ENCODE measurements at regions not wholly inside any gene's neighbourhood (a gene's known extent, or its start where the extent isn't known, plus 50 kb on each side); places are given as distances from the start of the nearest gene placed in this dataset.

- no peak overlapping the region for H3K4me2 ChIP-seq (ENCODE audit: control insufficient read depth, insufficient read depth)
- intact Hi-C loops (cut with micrococcal nuclease; ENCODE audit: unreplicated experiment), result no loop called here
- H4K20me1 ChIP-seq (ENCODE audit: control insufficient read depth, insufficient read depth), result no peaks in the 10 kb centered on the region
- ATAC-seq (no peak), FAIRE-seq (no peak), DNase-seq (ENCODE audit: low read depth, low spot score) (no peak)
- TF ChIP-seq RB1 (IDR thresholded peaks at IDR 0.05; ENCODE audit: borderline replicate concordance) (no peak), TAF1 (IDR thresholded peaks at IDR 0.05; ENCODE audit: borderline replicate concordance, low read depth, low read length) (no peak), NFXL1 (IDR thresholded peaks at IDR 0.05; ENCODE audit: borderline replicate concordance) (no peak), SPI1 (IDR thresholded peaks at IDR 0.05; ENCODE audit: borderline replicate concordance, insufficient read depth, low read depth, low read length) (no peak), KDM1A (IDR thresholded peaks at IDR 0.05; ENCODE audit: borderline replicate concordance) (no peak)
- WGBS (ENCODE audit: insufficient coverage, insufficient replicate concordance, low lambda C conversion rate, missing lambda C conversion rate), result 10% methylated on average over 2 of the region's 2 CpGs
- H3K27ac ChIP-seq (ENCODE audit: control insufficient read depth, insufficient read depth), result no peak overlapping the region
- ChIA-PET SMC1A (ENCODE audit: uncharacterized antibody, unreplicated experiment) (interaction anchor here (0.9 kb wide), 1 partner anchor 24 kb away, joined by 4 read pairs; no protein-coding TSS in a partner anchor), CTCF (no interaction called here), RAD21 (ENCODE audit: unreplicated experiment) (no interaction called here), POLR2A (interaction anchor here (0.6 kb wide), 1 partner anchor 32 kb away, joined by 3 read pairs; no protein-coding TSS in a partner anchor)
- H3K4me3 ChIP-seq, result no peak overlapping the region
- H3K36me3 ChIP-seq (ENCODE audit: control insufficient read depth in 2 of 2, insufficient read depth in 2 of 2, low read length in 1 of 2), result no peaks in the 10 kb centered on the region
- in situ Hi-C loops (cut with MboI), result no loop called here
- no peaks in the 10 kb centered on the region for H3K9me3 ChIP-seq (replicated peaks; ENCODE audit: control insufficient read depth, insufficient read depth, low read length)
- H3K4me1 ChIP-seq (ENCODE audit: control insufficient read depth, insufficient read depth, low read length), result no peaks in the 10 kb centered on the region
- H2AFZ ChIP-seq (ENCODE audit: control insufficient read depth, low read depth, low read length), result no peak overlapping the region
- BruUV-seq (replicated peaks), result no TSS peak
- no peaks in the 10 kb centered on the region for H3K27me3 ChIP-seq (replicated peaks in 1 of 2; ENCODE audit: control insufficient read depth in 2 of 2, insufficient read depth in 2 of 2, low read length in 1 of 2)
- H3K9ac ChIP-seq (ENCODE audit: control insufficient read depth, insufficient read depth, low read length), result no peak overlapping the region
- H3K79me2 ChIP-seq (ENCODE audit: control insufficient read depth, insufficient read depth, low read length), result no peaks in the 10 kb centered on the region
Observed at GRCh38 chr5:167786871-167787578, 504.4 kb upstream of the WWC1 start.

GRCh38 chr5:167790045-167790444 lies 501.4 kb upstream of the WWC1 start:
- CTCF ChIA-PET, result no interaction called here
- TF ChIP-seq SREBF1 (IDR thresholded peaks at IDR 0.05; ENCODE audit: low read length) (no peak), POU2F2 (IDR thresholded peaks at IDR 0.05; ENCODE audit: borderline replicate concordance, low read depth, low read length) (no peak), KDM1A (IDR thresholded peaks at IDR 0.05; ENCODE audit: borderline replicate concordance) (no peak), ZBTB40 (IDR thresholded peaks at IDR 0.05; ENCODE audit: borderline replicate concordance) (no peak), NFYB (IDR thresholded peaks at IDR 0.05; ENCODE audit: insufficient read depth, low read depth, low read length) (no peak), NKRF (conservative IDR thresholded peaks at IDR 0.05) (no peak), KLF5 (IDR thresholded peaks at IDR 0.05; ENCODE audit: partially characterized antibody) (no peak)

More at GRCh38 chr5:167790045-167790444, 501.4 kb upstream of the WWC1 start:
- Histone ChIP-seq H3K4me2 (ENCODE audit: control insufficient read depth, insufficient read depth) (no peak overlapping the region), H3K4me3 (no peak overlapping the region), H3K4me1 (ENCODE audit: control insufficient read depth, insufficient read depth, low read length) (no peaks in the 10 kb centered on the region), H4K20me1 (ENCODE audit: control insufficient read depth, insufficient read depth) (no peaks in the 10 kb centered on the region), H3K79me2 (ENCODE audit: control insufficient read depth, insufficient read depth, low read length) (no peaks in the 10 kb centered on the region), H3K27me3 (replicated peaks in 1 of 2; ENCODE audit: control insufficient read depth in 2 of 2, insufficient read depth in 2 of 2, low read length in 1 of 2) (no peaks in the 10 kb centered on the region), H3K9ac (ENCODE audit: control insufficient read depth, insufficient read depth, low read length) (no peak overlapping the region), H3K9me3 (replicated peaks; ENCODE audit: control insufficient read depth, insufficient read depth, low read length) (no peaks in the 10 kb centered on the region), H2AFZ (ENCODE audit: control insufficient read depth, low read depth, low read length) (no peak overlapping the region), H3K27ac (ENCODE audit: control insufficient read depth, insufficient read depth) (no peak overlapping the region), H3K36me3 (ENCODE audit: control insufficient read depth in 2 of 2, insufficient read depth in 2 of 2, low read length in 1 of 2) (no peaks in the 10 kb centered on the region)
- ChIA-PET RAD21 (ENCODE audit: unreplicated experiment) (no interaction called here), POLR2A (no interaction called here), SMC1A (ENCODE audit: uncharacterized antibody, unreplicated experiment) (no interaction called here)
- DNase-seq (ENCODE audit: low read depth, low spot score) (no peak), ATAC-seq (no peak), FAIRE-seq (no peak)
- BruUV-seq (replicated peaks), result no TSS peak
- intact Hi-C loops (cut with micrococcal nuclease; ENCODE audit: unreplicated experiment), result no loop called here
- in situ Hi-C loops (cut with MboI), result no loop called here
- 70% methylated on average over 7 of the region's 7 CpGs for WGBS (ENCODE audit: insufficient coverage, insufficient replicate concordance, low lambda C conversion rate, missing lambda C conversion rate)

Measured in GM12878 (cell line).